ENCODE measurements at regions not wholly inside any gene's neighbourhood (a gene's known extent, or its start where the extent isn't known, plus 50 kb on each side); places are given as distances from the start of the nearest gene placed in this dataset.

DNA sequence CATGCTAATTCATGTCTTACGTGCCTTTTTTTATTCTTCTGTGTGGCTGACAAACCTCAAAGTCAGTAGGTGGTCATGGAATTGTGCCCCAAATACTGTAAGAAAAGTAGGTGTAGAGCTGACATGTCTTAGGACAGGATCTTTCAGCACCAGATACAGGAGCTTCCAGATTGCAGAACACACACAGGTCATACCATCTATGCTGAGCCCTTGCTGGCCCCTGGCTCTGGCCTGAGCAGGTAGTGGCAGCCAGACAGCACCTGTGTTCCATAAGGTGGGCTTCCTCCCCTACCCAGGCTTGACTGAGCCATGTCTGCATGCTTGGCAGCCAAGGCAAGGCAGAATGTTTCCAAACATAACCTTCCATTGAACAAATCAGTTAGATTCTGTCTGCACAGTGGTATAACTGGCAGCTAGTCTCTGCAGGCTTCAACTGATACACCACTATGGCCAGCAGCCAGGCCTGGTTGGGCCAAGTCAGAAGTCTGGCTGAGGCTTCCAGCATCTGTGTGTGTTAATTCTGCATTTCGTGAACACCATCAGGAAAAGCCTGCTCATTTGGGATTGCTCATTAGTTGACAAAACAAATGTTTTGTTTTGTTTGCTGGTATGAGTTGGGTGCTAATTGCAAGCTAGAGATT, 366.5 kb downstream of the FOXA2 start:
- H3K9me3 ChIP-seq, result no peaks in the 10 kb centered on the region
- in situ Hi-C loops (cut with MboI; ENCODE audit: low sequenced_read_pairs), result no loop called here
- H3K27me3 ChIP-seq (ENCODE audit: low read depth), result no peaks in the 10 kb centered on the region
- no peak overlapping the region for H3K4me3 ChIP-seq
- no peaks in the 10 kb centered on the region for H3K36me3 ChIP-seq (replicated peaks)
- no peak for DNase-seq (ENCODE audit: low spot score in 2 of 2)
- no peaks in the 10 kb centered on the region for H3K4me1 ChIP-seq

DNA sequence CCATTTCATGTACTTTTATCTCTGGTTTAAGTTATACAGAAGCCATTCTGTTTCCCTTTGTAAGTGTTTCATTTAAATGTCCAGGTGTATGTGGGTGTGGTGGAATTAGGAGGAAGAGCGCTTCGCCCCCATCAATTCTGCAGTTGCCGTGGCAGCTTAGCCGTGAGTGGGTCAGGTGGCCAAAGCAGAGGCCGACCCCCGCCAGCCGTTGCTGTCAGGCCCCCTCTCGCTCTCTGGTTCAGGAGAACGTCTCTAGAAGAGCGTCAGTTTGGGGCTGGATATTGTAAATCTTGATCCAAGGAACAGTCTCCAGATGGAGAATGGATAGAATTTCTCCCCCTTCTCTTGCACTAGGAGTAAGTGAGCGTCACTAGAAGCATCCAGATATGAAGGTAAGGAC, 367.4 kb downstream of the FOXA2 start:
- Histone ChIP-seq H3K27me3 (ENCODE audit: low read depth) (no peaks in the 10 kb centered on the region), H3K9me3 (no peaks in the 10 kb centered on the region), H3K4me1 (no peaks in the 10 kb centered on the region), H3K4me3 (no peak overlapping the region), H3K36me3 (replicated peaks) (no peaks in the 10 kb centered on the region)
- in situ Hi-C loops (cut with MboI; ENCODE audit: low sequenced_read_pairs), result no loop called here
- DNase-seq (ENCODE audit: low spot score in 2 of 2), result no peak

DNA sequence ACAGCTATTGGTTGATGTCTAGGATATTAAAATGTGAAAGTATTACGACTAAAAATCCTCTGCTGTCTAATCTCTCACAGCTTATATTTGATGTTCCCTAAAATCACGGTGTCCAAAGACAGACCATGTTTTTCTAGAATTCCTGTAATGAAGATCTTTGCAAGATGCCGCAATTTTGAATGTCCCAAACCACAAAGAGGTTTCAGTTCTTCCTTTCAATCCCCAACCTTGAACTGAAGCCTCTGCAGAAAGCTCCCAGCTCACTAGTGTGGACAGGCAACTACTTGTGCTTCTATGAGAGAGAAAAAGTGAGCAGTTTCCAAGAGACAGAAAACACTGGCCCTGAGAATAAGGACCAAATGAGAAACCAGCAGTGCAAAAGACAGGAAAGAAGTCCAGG, 370.1 kb downstream of the FOXA2 start:
- no peak for DNase-seq (ENCODE audit: low spot score in 2 of 2)
- no peaks in the 10 kb centered on the region for H3K9me3 ChIP-seq
- no peaks in the 10 kb centered on the region for H3K4me1 ChIP-seq
- H3K36me3 ChIP-seq (replicated peaks), result no peaks in the 10 kb centered on the region
- no peaks in the 10 kb centered on the region for H3K27me3 ChIP-seq (ENCODE audit: low read depth)
- in situ Hi-C loops (cut with MboI; ENCODE audit: low sequenced_read_pairs), result no loop called here
- H3K4me3 ChIP-seq, result no peak overlapping the region

DNA sequence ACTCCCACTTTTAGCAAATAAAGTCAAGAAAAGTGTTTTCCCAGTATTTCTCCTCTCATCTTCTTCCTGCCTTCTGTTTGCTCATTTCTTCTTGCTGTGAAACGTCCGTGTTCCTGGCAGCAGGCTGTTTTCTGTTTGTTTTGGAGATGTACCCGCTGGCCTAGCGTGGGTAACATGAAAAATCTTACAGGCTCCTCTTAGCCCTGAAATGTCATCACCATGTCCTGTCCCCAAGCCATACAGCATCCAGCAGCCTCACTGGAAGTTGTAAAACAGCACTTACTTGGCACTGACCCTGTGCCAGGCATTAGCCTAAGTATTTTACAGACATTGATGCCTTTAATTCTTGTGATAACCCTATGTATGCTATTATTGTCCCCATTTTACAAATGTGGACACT, 371.1 kb downstream of the FOXA2 start:
- in situ Hi-C loops (cut with MboI; ENCODE audit: low sequenced_read_pairs), result no loop called here
- no peak overlapping the region for H3K4me3 ChIP-seq
- H3K36me3 ChIP-seq (replicated peaks), result no peaks in the 10 kb centered on the region
- H3K9me3 ChIP-seq, result no peaks in the 10 kb centered on the region
- no peaks in the 10 kb centered on the region for H3K27me3 ChIP-seq (ENCODE audit: low read depth)
- no peak for DNase-seq (ENCODE audit: low spot score in 2 of 2)
- H3K4me1 ChIP-seq, result no peaks in the 10 kb centered on the region

DNA sequence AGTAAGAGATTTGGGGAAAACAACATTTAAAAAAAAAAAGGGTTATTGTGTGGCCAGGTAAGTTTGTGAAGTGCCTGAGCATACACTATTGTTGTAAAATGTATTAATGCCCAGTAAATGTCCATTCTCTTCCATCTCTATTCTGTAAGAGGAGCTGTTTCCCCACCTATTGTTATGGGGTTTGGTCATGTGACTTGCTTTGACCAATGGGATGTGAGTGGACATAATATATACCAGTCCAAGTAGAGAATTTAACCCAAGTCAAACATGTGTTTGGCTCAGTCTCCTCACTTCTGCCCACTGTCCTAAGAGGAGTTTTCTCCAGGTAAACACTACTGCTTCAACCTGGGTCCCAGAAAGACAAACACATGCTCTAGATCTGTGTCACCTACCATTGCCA, 377.1 kb downstream of the FOXA2 start:
- Histone ChIP-seq H3K27me3 (ENCODE audit: low read depth) (no peaks in the 10 kb centered on the region), H3K36me3 (replicated peaks) (no peaks in the 10 kb centered on the region), H3K4me1 (no peaks in the 10 kb centered on the region), H3K9me3 (no peaks in the 10 kb centered on the region), H3K4me3 (no peak overlapping the region)
- in situ Hi-C loops (cut with MboI; ENCODE audit: low sequenced_read_pairs), result no loop called here
- no peak for DNase-seq (ENCODE audit: low spot score in 2 of 2)

DNA sequence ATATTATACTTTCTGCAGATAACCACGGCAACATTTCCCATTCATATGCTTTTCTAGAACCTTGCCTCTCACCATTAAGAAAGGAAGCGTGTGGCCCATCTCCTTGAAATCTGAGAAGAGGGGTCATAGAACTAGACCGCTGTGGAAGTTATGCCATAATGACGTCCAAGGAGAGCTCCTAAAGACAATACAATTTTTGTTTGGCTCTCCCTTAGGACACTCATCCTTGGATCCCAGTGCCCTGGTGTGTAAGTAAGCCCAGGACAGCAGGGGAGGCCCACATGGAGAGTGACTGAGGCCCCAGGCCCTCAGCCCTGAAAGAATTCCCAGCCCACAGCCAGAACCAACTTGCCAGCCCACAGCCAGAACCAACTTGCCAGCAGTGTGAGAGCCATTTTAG, 379.6 kb downstream of the FOXA2 start:
- in situ Hi-C loops (cut with MboI; ENCODE audit: low sequenced_read_pairs), result no loop called here
- H3K36me3 ChIP-seq (replicated peaks), result no peaks in the 10 kb centered on the region
- no peak for DNase-seq (ENCODE audit: low spot score in 2 of 2)
- no peaks in the 10 kb centered on the region for H3K27me3 ChIP-seq (ENCODE audit: low read depth)
- H3K4me1 ChIP-seq, result no peaks in the 10 kb centered on the region
- no peaks in the 10 kb centered on the region for H3K9me3 ChIP-seq
- H3K4me3 ChIP-seq, result no peak overlapping the region

DNA sequence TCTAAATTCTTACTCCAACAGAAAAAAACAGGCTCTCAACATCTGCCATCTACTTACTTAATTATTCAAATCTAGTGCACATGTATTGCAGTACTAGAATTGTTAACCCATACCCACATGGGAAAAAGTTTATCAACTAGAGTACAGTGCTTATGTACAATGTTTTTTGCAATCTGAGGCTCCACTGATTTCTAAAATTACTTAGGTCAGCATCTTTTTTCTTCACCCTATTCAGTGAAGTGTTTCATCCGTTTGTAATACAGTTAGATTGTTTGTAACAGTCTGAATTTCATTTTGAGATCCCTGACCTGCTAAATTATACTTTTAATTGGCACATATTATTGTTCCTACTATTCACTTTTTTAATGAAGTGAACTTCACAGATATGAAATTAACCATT, 402.2 kb downstream of the FOXA2 start:
- Histone ChIP-seq H3K4me1 (no peaks in the 10 kb centered on the region), H3K27me3 (ENCODE audit: low read depth) (no peaks in the 10 kb centered on the region), H3K4me3 (no peak overlapping the region), H3K36me3 (replicated peaks) (no peaks in the 10 kb centered on the region), H3K9me3 (no peaks in the 10 kb centered on the region)
- in situ Hi-C loops (cut with MboI; ENCODE audit: low sequenced_read_pairs), result no loop called here
- no peak for DNase-seq (ENCODE audit: low spot score in 2 of 2)

DNA sequence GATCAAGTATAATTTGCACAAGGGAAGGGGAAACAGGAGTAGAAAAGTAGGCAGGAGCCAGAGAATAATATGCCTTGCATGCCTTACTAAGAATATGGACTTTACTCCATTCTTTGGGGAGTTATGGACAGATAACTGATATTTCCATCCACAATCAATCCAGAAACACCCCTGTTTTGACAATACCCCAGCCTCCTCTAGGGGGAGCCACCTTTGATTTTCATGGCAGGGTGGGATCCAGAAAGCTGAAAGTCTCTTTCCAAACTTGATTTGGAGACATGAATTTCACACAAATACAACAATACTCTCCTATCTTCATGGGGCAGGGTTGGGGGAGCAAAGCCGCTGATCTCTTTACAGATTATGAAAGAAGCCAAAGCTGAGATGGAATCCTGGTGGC, 404.1 kb downstream of the FOXA2 start:
- H3K36me3 ChIP-seq (replicated peaks), result no peaks in the 10 kb centered on the region
- DNase-seq (ENCODE audit: low spot score in 2 of 2), result peak in 1 of 2 experiments; percentile 9
- in situ Hi-C loops (cut with MboI; ENCODE audit: low sequenced_read_pairs), result no loop called here
- no peaks in the 10 kb centered on the region for H3K4me1 ChIP-seq
- H3K27me3 ChIP-seq (ENCODE audit: low read depth), result no peaks in the 10 kb centered on the region
- no peaks in the 10 kb centered on the region for H3K9me3 ChIP-seq
- H3K4me3 ChIP-seq, result no peak overlapping the region

DNA sequence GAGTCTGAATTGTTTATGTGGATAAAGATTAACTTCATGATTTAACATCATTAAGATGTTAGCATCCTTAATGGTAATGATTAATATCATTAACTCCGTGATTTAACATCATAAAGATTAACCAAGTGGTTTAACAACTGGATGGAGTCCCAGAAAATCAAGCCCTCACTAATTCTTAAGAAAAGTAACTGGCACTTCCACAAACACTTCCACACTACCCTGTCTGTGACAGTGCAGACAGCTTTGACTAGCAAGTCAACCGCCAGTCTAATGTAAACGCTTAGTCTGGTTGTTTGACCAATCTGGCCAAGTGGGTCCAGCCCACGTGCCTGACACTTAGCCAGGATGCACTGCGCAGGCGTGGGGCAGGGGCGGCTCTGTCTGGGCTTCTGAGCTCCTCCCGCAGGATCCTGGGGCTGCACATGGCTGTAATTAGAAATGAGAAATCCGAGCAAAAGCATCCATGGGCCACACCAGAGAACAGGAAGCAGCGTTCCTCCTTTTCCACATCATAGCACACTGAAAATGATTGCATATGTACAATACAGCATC, 424.2 kb downstream of the FOXA2 start:
- no peaks in the 10 kb centered on the region for H3K36me3 ChIP-seq (replicated peaks)
- no peak for DNase-seq (ENCODE audit: low spot score in 2 of 2)
- no peaks in the 10 kb centered on the region for H3K27me3 ChIP-seq (ENCODE audit: low read depth)
- no peak overlapping the region for H3K4me3 ChIP-seq
- H3K9me3 ChIP-seq, result no peaks in the 10 kb centered on the region
- in situ Hi-C loops (cut with MboI; ENCODE audit: low sequenced_read_pairs), result no loop called here
- no peaks in the 10 kb centered on the region for H3K4me1 ChIP-seq

DNA sequence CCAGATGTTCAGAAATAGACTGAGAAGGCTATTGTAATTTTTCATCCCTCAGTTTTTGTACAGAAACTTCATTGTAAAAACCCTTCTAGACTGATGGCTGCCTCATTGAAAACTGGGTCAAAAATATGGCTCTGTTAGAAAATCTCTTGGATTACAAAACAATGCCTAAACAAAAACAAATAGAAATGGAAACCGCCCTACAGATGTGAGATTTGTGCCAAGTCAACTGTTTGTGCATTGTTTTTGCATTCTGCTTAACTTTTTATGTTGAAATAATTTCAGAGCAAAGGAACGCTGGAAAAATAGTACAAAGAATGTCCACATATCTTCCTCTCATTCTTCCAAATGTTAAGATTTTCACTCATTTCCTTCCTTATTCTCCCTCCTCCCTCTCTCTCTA, 425.1 kb downstream of the FOXA2 start:
- Histone ChIP-seq H3K36me3 (replicated peaks) (no peaks in the 10 kb centered on the region), H3K4me1 (no peaks in the 10 kb centered on the region), H3K9me3 (no peaks in the 10 kb centered on the region), H3K4me3 (no peak overlapping the region), H3K27me3 (ENCODE audit: low read depth) (no peaks in the 10 kb centered on the region)
- in situ Hi-C loops (cut with MboI; ENCODE audit: low sequenced_read_pairs), result no loop called here
- DNase-seq (ENCODE audit: low spot score in 2 of 2), result no peak

DNA sequence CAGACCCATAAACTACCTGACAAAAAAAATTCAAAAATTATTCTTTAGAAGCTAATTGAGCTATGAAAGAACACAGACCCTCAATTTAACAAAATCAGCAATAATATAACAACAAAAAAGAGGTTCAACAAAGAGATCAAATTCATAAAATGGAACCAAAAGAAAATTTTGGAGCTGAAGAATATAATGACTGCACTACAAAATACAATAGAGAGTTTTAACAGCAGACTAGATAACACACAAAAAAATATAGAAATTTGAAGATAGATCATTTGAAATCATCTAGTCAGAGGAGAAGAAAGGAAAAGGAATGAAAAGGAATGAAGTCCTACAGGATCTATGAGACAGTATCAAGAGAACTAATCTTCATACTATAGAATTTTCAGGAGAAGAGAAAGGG, 422.1 kb downstream of the PAX1 start:
- DNase-seq (ENCODE audit: low spot score in 2 of 2), result no peak
- Histone ChIP-seq H3K9me3 (no peaks in the 10 kb centered on the region), H3K4me3 (no peak overlapping the region), H3K4me1 (no peaks in the 10 kb centered on the region), H3K27me3 (ENCODE audit: low read depth) (no peaks in the 10 kb centered on the region), H3K36me3 (replicated peaks) (no peaks in the 10 kb centered on the region)
- in situ Hi-C loops (cut with MboI; ENCODE audit: low sequenced_read_pairs), result no loop called here

DNA sequence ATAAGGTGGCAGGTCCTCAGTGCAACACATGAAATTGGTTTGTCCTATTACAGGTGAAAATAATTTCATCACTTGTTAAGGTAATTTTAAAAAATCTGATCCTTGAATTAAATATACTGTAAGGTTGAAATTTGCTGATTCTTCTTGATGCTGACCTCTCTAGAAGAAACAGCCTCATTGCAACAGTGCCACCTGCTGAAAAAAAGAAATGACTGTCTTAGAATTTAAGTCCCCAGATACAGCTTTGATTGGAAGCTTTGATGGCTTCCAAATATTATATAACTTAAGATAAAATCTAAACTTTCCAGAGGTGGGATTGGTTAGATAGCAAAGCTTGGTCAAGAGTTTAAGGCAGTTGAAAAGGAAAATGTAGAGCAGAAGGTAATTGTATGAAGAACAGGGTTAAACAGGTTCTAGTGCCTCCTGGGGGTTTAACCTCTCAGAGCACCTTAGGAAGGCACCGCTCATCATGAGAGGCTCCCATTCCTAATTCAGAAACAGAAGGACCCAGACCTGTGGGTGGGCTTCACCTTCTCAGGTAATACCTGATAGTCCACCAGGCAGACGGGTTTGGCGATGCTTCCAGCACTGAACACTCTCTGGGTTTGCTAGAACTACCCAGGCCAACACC, 401.0 kb downstream of the PAX1 start:
- Histone ChIP-seq H3K4me1 (no peaks in the 10 kb centered on the region), H3K27me3 (ENCODE audit: low read depth) (no peaks in the 10 kb centered on the region), H3K36me3 (replicated peaks) (no peaks in the 10 kb centered on the region), H3K9me3 (no peaks in the 10 kb centered on the region), H3K4me3 (no peak overlapping the region)
- DNase-seq (ENCODE audit: low spot score in 2 of 2), result no peak
- in situ Hi-C loops (cut with MboI; ENCODE audit: low sequenced_read_pairs), result no loop called here

DNA sequence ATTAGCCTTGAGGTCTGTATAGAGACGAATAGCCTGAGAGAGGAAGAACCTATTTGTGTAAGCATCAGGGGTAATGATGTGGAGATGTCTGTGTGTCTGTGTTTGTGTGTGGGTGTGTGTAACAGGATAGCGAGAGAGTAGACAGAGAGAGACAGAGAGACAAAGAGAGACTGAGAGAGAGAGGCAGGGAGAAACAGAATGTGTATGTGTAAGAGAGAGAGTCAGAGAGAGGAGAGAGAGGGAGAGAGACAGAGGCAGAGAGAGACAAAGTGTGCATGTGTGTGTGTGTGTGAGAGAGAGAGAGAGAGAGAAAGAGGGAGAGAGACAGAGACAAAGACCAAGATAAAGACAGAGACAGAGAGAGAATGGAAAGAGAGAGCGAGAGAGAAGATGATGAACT, 396.1 kb downstream of the PAX1 start:
- no peaks in the 10 kb centered on the region for H3K9me3 ChIP-seq
- in situ Hi-C loops (cut with MboI; ENCODE audit: low sequenced_read_pairs), result no loop called here
- H3K4me1 ChIP-seq, result no peaks in the 10 kb centered on the region
- no peaks in the 10 kb centered on the region for H3K36me3 ChIP-seq (replicated peaks)
- DNase-seq (ENCODE audit: low spot score in 2 of 2), result no peak
- H3K4me3 ChIP-seq, result no peak overlapping the region
- no peaks in the 10 kb centered on the region for H3K27me3 ChIP-seq (ENCODE audit: low read depth)

DNA sequence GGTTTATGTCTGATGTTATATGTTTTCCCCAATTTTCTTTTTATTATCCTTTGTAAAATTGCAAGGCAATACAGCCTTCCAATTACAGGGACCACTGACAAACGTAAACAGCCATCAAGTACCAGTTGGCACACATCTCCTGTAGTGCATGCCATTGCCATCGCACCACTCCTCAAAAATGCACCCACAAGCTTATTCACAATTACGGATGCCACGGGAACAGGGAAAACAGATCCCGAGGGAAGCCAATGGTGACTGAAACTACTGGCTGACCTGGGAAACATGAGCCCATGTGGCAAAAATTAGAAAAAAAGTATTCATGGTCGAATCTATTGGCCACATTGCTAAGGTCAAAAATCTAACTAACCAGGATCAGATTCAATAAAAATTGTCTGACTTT, 395.2 kb downstream of the PAX1 start:
- in situ Hi-C loops (cut with MboI; ENCODE audit: low sequenced_read_pairs), result no loop called here
- H3K27me3 ChIP-seq (ENCODE audit: low read depth), result no peaks in the 10 kb centered on the region
- H3K4me3 ChIP-seq, result no peak overlapping the region
- H3K4me1 ChIP-seq, result no peaks in the 10 kb centered on the region
- H3K9me3 ChIP-seq, result no peaks in the 10 kb centered on the region
- no peaks in the 10 kb centered on the region for H3K36me3 ChIP-seq (replicated peaks)
- no peak for DNase-seq (ENCODE audit: low spot score in 2 of 2)

DNA sequence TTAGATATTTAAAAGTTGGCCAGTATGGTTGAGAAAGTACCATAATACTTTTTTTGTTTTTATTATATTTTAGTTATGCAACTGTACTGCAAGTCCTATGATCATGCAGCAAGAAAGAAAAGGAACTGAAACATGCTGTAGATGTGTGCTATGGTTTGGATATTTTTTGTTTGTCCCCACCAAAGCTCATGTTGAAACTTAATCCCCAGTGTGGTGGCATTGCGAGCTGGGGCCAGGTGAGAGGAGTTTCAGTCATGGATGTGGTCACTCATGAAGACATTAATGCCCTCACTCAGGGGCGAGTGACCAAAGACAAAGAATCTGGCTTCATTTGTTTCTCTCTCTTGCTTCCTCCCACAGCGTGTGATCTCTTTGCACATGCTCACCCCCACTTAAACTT, 393.9 kb downstream of the PAX1 start:
- H3K4me3 ChIP-seq, result no peak overlapping the region
- no peaks in the 10 kb centered on the region for H3K27me3 ChIP-seq (ENCODE audit: low read depth)
- no peaks in the 10 kb centered on the region for H3K9me3 ChIP-seq
- no peaks in the 10 kb centered on the region for H3K36me3 ChIP-seq (replicated peaks)
- DNase-seq (ENCODE audit: low spot score in 2 of 2), result no peak
- no peaks in the 10 kb centered on the region for H3K4me1 ChIP-seq
- in situ Hi-C loops (cut with MboI; ENCODE audit: low sequenced_read_pairs), result no loop called here
